Activated CD8-positive, alpha-beta memory T cell treated with anti-CD3 and anti-CD28 coated beads, Interleukin-2, amount 10 ng/mL, durations not matched to agents 7 days and 5 days (primary cell): ENCODE measurements at regions not wholly inside any gene's neighbourhood (a gene's known extent, or its start where the extent isn't known, plus 50 kb on each side); places are given as distances from the start of the nearest gene placed in this dataset.

ENCODE experiments used
- ATAC-seq: fragments of 150-1000 bp; cut with Tn5 transposase; one replicate; pipeline ENCODE4 v1.10.0; 2021; ENCODE audit warnings: moderate library complexity
- CTCF ChIA-PET: fragments of 350-600 bp; sonication (Branson Sonifier 250); formaldehyde crosslinking; loops from one replicate; lab custom pipeline; 2021; ENCODE audit warnings: antibody characterized with exemption; lab: Charles Lee
- DNase-seq: peaks from one replicate; pipeline ENCODE4 v3.0.0-alpha.2; 2020
- H3K27ac Mint-ChIP-seq: one replicate; pipeline ENCODE4 v1.8.0; 2021; ENCODE audit warnings: mild to moderate bottlenecking, mixed read lengths
- H3K27me3 Mint-ChIP-seq: one replicate; pipeline ENCODE4 v1.8.0; 2021; ENCODE audit warnings: mixed read lengths
- H3K36me3 Mint-ChIP-seq: one replicate; pipeline ENCODE4 v1.8.0; 2021; ENCODE audit warnings: mild to moderate bottlenecking, mixed read lengths
- H3K4me1 Mint-ChIP-seq: one replicate; pipeline ENCODE4 v1.8.0; 2021; ENCODE audit warnings: mixed read lengths
- H3K4me3 Mint-ChIP-seq: one replicate; pipeline ENCODE4 v1.8.0; 2021; ENCODE audit warnings: mild to moderate bottlenecking, moderate library complexity, mixed read lengths
- H3K9me3 Mint-ChIP-seq: one replicate; pipeline ENCODE4 v1.8.0; 2022; ENCODE audit warnings: low read depth, mixed read lengths

- no peaks in the 10 kb centered on the region for H3K9me3 Mint-ChIP-seq
- CTCF ChIA-PET: no interaction called here
- H3K4me1 Mint-ChIP-seq: peaks cover 12% of the 10 kb centered on the region
- H3K27me3 Mint-ChIP-seq: peaks cover 15% of the 10 kb centered on the region
- ATAC-seq: no peak
- DNase-seq: no peak
- no peak overlapping the region for H3K4me3 Mint-ChIP-seq
- H3K36me3 Mint-ChIP-seq: peaks cover 3% of the 10 kb centered on the region
- no peak overlapping the region for H3K27ac Mint-ChIP-seq
Observed at GRCh38 chr3:152554980-152555379, 280.0 kb upstream of the P2RY1 start.

GRCh38 chr3:152555666-152556291, 279.2 kb upstream of the P2RY1 start:
- H3K36me3 Mint-ChIP-seq: peaks cover 3% of the 10 kb centered on the region
- CTCF ChIA-PET: no interaction called here
- ATAC-seq (no peak), DNase-seq (no peak)
- no peaks in the 10 kb centered on the region for H3K9me3 Mint-ChIP-seq
- no peak overlapping the region for H3K4me3 Mint-ChIP-seq
- peaks cover 12% of the 10 kb centered on the region for H3K4me1 Mint-ChIP-seq
- peaks cover 15% of the 10 kb centered on the region for H3K27me3 Mint-ChIP-seq
- H3K27ac Mint-ChIP-seq: no peak overlapping the region

- peaks cover 1% of the 10 kb centered on the region for H3K36me3 Mint-ChIP-seq
- H3K27me3 Mint-ChIP-seq: peaks cover 13% of the 10 kb centered on the region
- DNase-seq (no peak), ATAC-seq (peak; percentile 60)
- H3K27ac Mint-ChIP-seq: peak overlapping the region; percentile 61
- peaks cover 12% of the 10 kb centered on the region for H3K4me1 Mint-ChIP-seq
- H3K9me3 Mint-ChIP-seq: no peaks in the 10 kb centered on the region
- no peak overlapping the region for H3K4me3 Mint-ChIP-seq
- CTCF ChIA-PET: no interaction called here
Observed at GRCh38 chr3:152556731-152557254, 278.1 kb upstream of the P2RY1 start.

- Mint-ChIP-seq H3K4me1 (peaks cover 12% of the 10 kb centered on the region), H3K4me3 (no peak overlapping the region), H3K9me3 (no peaks in the 10 kb centered on the region), H3K36me3 (peaks cover 1% of the 10 kb centered on the region), H3K27ac (no peak overlapping the region), H3K27me3 (peaks cover 13% of the 10 kb centered on the region)
- CTCF ChIA-PET: no interaction called here
- DNase-seq: no peak
- no peak for ATAC-seq
Observed at GRCh38 chr3:152557302-152557999, 277.5 kb upstream of the P2RY1 start.

GRCh38 chr3:152558386-152558785, 276.5 kb upstream of the P2RY1 start:
- Mint-ChIP-seq H3K4me1 (peaks cover 12% of the 10 kb centered on the region), H3K36me3 (peaks cover 1% of the 10 kb centered on the region), H3K27ac (no peak overlapping the region), H3K9me3 (no peaks in the 10 kb centered on the region), H3K4me3 (no peak overlapping the region), H3K27me3 (peaks cover 10% of the 10 kb centered on the region)
- DNase-seq: no peak
- CTCF ChIA-PET: no interaction called here
- no peak for ATAC-seq

GRCh38 chr3:152559246-152559645, 275.7 kb upstream of the P2RY1 start:
- DNase-seq (no peak), ATAC-seq (no peak)
- Mint-ChIP-seq H3K9me3 (no peaks in the 10 kb centered on the region), H3K36me3 (peaks cover 1% of the 10 kb centered on the region), H3K4me3 (no peak overlapping the region), H3K4me1 (peaks cover 12% of the 10 kb centered on the region), H3K27me3 (peaks cover 3% of the 10 kb centered on the region), H3K27ac (no peak overlapping the region)
- CTCF ChIA-PET: interaction anchor here (0.8 kb wide), 1 partner anchor 14 kb away, joined by 4 read pairs; no protein-coding TSS in a partner anchor

GRCh38 chr3:152564459-152564858, 270.5 kb upstream of the P2RY1 start:
- no peak for ATAC-seq
- CTCF ChIA-PET: no interaction called here
- DNase-seq: no peak
- H3K36me3 Mint-ChIP-seq: no peaks in the 10 kb centered on the region
- peaks cover 7% of the 10 kb centered on the region for H3K27me3 Mint-ChIP-seq
- no peaks in the 10 kb centered on the region for H3K9me3 Mint-ChIP-seq
- H3K4me3 Mint-ChIP-seq: no peak overlapping the region
- H3K4me1 Mint-ChIP-seq: no peaks in the 10 kb centered on the region
- H3K27ac Mint-ChIP-seq: no peak overlapping the region

GRCh38 chr3:152574461-152575079, 260.4 kb upstream of the P2RY1 start:
- ATAC-seq (peak; percentile 42), DNase-seq (peak; percentile 53)
- Mint-ChIP-seq H3K4me3 (no peak overlapping the region), H3K36me3 (no peaks in the 10 kb centered on the region), H3K9me3 (no peaks in the 10 kb centered on the region), H3K27ac (no peak overlapping the region), H3K27me3 (peaks cover 28% of the 10 kb centered on the region), H3K4me1 (no peaks in the 10 kb centered on the region)
- CTCF ChIA-PET: interaction anchor here (1.2 to 2.8 kb wide), 3 partner anchors 38 to 102 kb away, joined by 3 to 11 read pairs (median 4); no protein-coding TSS in a partner anchor

- Mint-ChIP-seq H3K36me3 (no peaks in the 10 kb centered on the region), H3K4me3 (no peak overlapping the region), H3K27ac (no peak overlapping the region), H3K27me3 (peaks cover 54% of the 10 kb centered on the region), H3K4me1 (no peaks in the 10 kb centered on the region), H3K9me3 (no peaks in the 10 kb centered on the region)
- ATAC-seq (no peak), DNase-seq (no peak)
- CTCF ChIA-PET: interaction anchor here (1.3 kb wide), 1 partner anchor 9 kb away, joined by 3 read pairs; no protein-coding TSS in a partner anchor
Observed at GRCh38 chr3:152578769-152579168, 256.2 kb upstream of the P2RY1 start.

- Mint-ChIP-seq H3K36me3 (no peaks in the 10 kb centered on the region), H3K27ac (no peak overlapping the region), H3K9me3 (no peaks in the 10 kb centered on the region), H3K27me3 (peaks cover 47% of the 10 kb centered on the region), H3K4me1 (no peaks in the 10 kb centered on the region), H3K4me3 (no peak overlapping the region)
- ATAC-seq (no peak), DNase-seq (no peak)
- CTCF ChIA-PET: interaction anchor here (0.6 kb wide), 1 partner anchor 110 kb away, joined by 3 read pairs; no protein-coding TSS in a partner anchor
Observed at GRCh38 chr3:152581951-152582350, 253.0 kb upstream of the P2RY1 start.

GRCh38 chr3:152583963-152584362, 251.0 kb upstream of the P2RY1 start:
- Mint-ChIP-seq H3K4me1 (no peaks in the 10 kb centered on the region), H3K9me3 (no peaks in the 10 kb centered on the region), H3K4me3 (no peak overlapping the region), H3K27ac (no peak overlapping the region), H3K27me3 (peaks cover 40% of the 10 kb centered on the region), H3K36me3 (no peaks in the 10 kb centered on the region)
- ATAC-seq: no peak
- CTCF ChIA-PET: no interaction called here
- no peak for DNase-seq

GRCh38 chr3:152586974-152587373, 248.0 kb upstream of the P2RY1 start:
- Mint-ChIP-seq H3K36me3 (no peaks in the 10 kb centered on the region), H3K4me1 (no peaks in the 10 kb centered on the region), H3K9me3 (no peaks in the 10 kb centered on the region), H3K27me3 (peaks cover 24% of the 10 kb centered on the region), H3K27ac (no peak overlapping the region), H3K4me3 (no peak overlapping the region)
- CTCF ChIA-PET: interaction anchor here (1.2 kb wide), 1 partner anchor 9 kb away, joined by 3 read pairs; no protein-coding TSS in a partner anchor
- DNase-seq (no peak), ATAC-seq (no peak)

- no peaks in the 10 kb centered on the region for H3K4me1 Mint-ChIP-seq
- no peak overlapping the region for H3K4me3 Mint-ChIP-seq
- no peak for ATAC-seq
- CTCF ChIA-PET: interaction anchor here (1.2 kb wide), 1 partner anchor 9 kb away, joined by 3 read pairs; no protein-coding TSS in a partner anchor
- no peaks in the 10 kb centered on the region for H3K9me3 Mint-ChIP-seq
- no peak for DNase-seq
- no peak overlapping the region for H3K27ac Mint-ChIP-seq
- H3K27me3 Mint-ChIP-seq: peaks cover 15% of the 10 kb centered on the region
- H3K36me3 Mint-ChIP-seq: no peaks in the 10 kb centered on the region
Observed at GRCh38 chr3:152587861-152588260, 247.1 kb upstream of the P2RY1 start.
